A673 (cell line): ENCODE measurements at regions not wholly inside any gene's neighbourhood (a gene's known extent, or its start where the extent isn't known, plus 50 kb on each side); places are given as distances from the start of the nearest gene placed in this dataset.

ENCODE experiments used
- CTCF ChIP-seq: fragments of 300-800, 200-600 bp; sonication (generic); conservative IDR thresholded peaks from 2 replicates; pipeline ENCODE4 v1.5.1; 2017; ENCODE audit warnings: low read depth, mild to moderate bottlenecking, antibody characterized with exemption, low read length, moderate library complexity, mixed read lengths
- EZH2 ChIP-seq: fragments of 200-600 bp; sonication (generic); IDR thresholded peaks from 2 replicates; pipeline ENCODE4 v1.6.1; 2017; ENCODE audit warnings: borderline replicate concordance, low read depth, mild to moderate bottlenecking, mixed read lengths, antibody characterized with exemption, low read length; ENCODE audit not compliant: poor library complexity, severe bottlenecking

DNA sequence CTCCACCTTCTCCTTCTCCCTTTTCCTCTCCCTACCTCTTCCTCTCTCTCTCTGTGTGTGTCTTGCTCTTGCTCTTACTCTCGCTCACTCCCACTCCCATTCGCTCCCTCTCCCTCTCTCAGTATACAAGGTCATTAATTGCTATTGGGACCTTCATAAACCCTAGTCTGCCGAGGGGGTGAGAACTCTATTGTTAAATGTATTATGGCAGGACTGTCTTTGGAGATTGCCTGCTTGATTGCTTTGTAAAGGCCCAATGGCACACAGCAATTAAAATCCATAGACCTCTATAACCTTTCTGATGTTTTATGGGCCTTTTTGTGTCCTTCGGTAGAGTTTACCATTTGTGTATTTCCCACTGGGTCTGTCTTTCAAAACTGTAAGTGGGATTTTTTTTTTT is 465.9 kb downstream of the ANXA1 start:
- TF ChIP-seq CTCF (no peak), EZH2 (no peak)
